ENCODE measurements at regions not wholly inside any gene's neighbourhood (a gene's known extent, or its start where the extent isn't known, plus 50 kb on each side); places are given as distances from the start of the nearest gene placed in this dataset.

- no peak for TF ChIP-seq CTCF (IDR thresholded peaks at IDR 0.05; ENCODE audit: insufficient read depth, low read length, missing control alignments)
Observed at GRCh38 chr9:119955276-119955675, 586.0 kb upstream of the BRINP1 start.

GRCh38 chr9:119951591-119951990 lies 582.4 kb upstream of the BRINP1 start:
- ChIA-PET CTCF (interaction anchor here (0.9 to 1.4 kb wide), 5 partner anchors 8 to 395 kb away, joined by 3 to 5 read pairs (median 4); no protein-coding TSS in a partner anchor), POLR2A (interaction anchor here (1.3 kb wide), 1 partner anchor 12 kb away, joined by 7 read pairs; no protein-coding TSS in a partner anchor)
- H3K4me3 ChIP-seq (ENCODE audit: low read depth, low read length), result no peak overlapping the region
- no peak for TF ChIP-seq CTCF (IDR thresholded peaks at IDR 0.05; ENCODE audit: insufficient read depth, low read length, missing control alignments)
- no peak for DNase-seq (ENCODE audit: low read depth, low spot score)

More at GRCh38 chr9:119955276-119955675, 586.0 kb upstream of the BRINP1 start:
- ChIA-PET CTCF (interaction anchor here (1.3 to 1.5 kb wide), 2 partner anchors 14 to 521 kb away, joined by 3 read pairs; no protein-coding TSS in a partner anchor), POLR2A (no interaction called here)
- no peak overlapping the region for H3K4me3 ChIP-seq (ENCODE audit: low read depth, low read length)
- no peak for DNase-seq (ENCODE audit: low read depth, low spot score)

GRCh38 chr9:119951090-119951489 lies 581.9 kb upstream of the BRINP1 start:
- no peak overlapping the region for H3K4me3 ChIP-seq (ENCODE audit: low read depth, low read length)
- ChIA-PET POLR2A (interaction anchor here (1.3 kb wide), 1 partner anchor 12 kb away, joined by 7 read pairs; no protein-coding TSS in a partner anchor), CTCF (interaction anchor here (1.3 to 2.2 kb wide), 5 partner anchors 9 to 394 kb away, joined by 4 to 19 read pairs (median 5); no protein-coding TSS in a partner anchor)
- no peak for TF ChIP-seq CTCF (IDR thresholded peaks at IDR 0.05; ENCODE audit: insufficient read depth, low read length, missing control alignments)
- peak; percentile 95 for DNase-seq (ENCODE audit: low read depth, low spot score)

GRCh38 chr9:119945686-119946085 lies 576.5 kb upstream of the BRINP1 start:
- CTCF ChIA-PET, result interaction anchor here (0.6 to 3.9 kb wide), 3 partner anchors 15 to 23 kb away, joined by 3 to 22 read pairs (median 7); no protein-coding TSS in a partner anchor
- DNase-seq (ENCODE audit: low read depth, low spot score), result no peak
- TF ChIP-seq CTCF (IDR thresholded peaks at IDR 0.05; ENCODE audit: insufficient read depth, low read length, missing control alignments), result no peak
- POLR2A ChIA-PET, result no interaction called here
- H3K4me3 ChIP-seq (ENCODE audit: low read depth, low read length), result no peak overlapping the region

GRCh38 chr9:119941091-119941490 lies 571.9 kb upstream of the BRINP1 start:
- no peak overlapping the region for H3K4me3 ChIP-seq (ENCODE audit: low read depth, low read length)
- DNase-seq (ENCODE audit: low read depth, low spot score), result no peak
- no peak for TF ChIP-seq CTCF (IDR thresholded peaks at IDR 0.05; ENCODE audit: insufficient read depth, low read length, missing control alignments)
- CTCF ChIA-PET, result interaction anchor here (1.5 to 3.4 kb wide), 2 partner anchors 27 kb away, joined by 4 to 10 read pairs; no protein-coding TSS in a partner anchor
- POLR2A ChIA-PET, result no interaction called here

GRCh38 chr9:119938871-119939270 lies 569.6 kb upstream of the BRINP1 start:
- DNase-seq (ENCODE audit: low read depth, low spot score), result no peak
- no peak overlapping the region for H3K4me3 ChIP-seq (ENCODE audit: low read depth, low read length)
- TF ChIP-seq CTCF (IDR thresholded peaks at IDR 0.05; ENCODE audit: insufficient read depth, low read length, missing control alignments), result no peak
- POLR2A ChIA-PET, result no interaction called here
- CTCF ChIA-PET, result interaction anchor here (1.9 kb wide), 1 partner anchor 30 kb away, joined by 4 read pairs; no protein-coding TSS in a partner anchor
